ENCODE measurements at regions not wholly inside any gene's neighbourhood (a gene's known extent, or its start where the extent isn't known, plus 50 kb on each side); places are given as distances from the start of the nearest gene placed in this dataset.

GRCh38 chr3:166783206-166783605 is 596.9 kb downstream of the ZBBX start:
- no peak for DNase-seq (ENCODE audit: low spot score in 2 of 2)
- H3K27ac ChIP-seq, result no peak overlapping the region
- TF ChIP-seq CTCF (IDR thresholded peaks at IDR 0.05), result no peak
- no peaks in the 10 kb centered on the region for H3K36me3 ChIP-seq
- intact Hi-C loops (cut with DNase I), result no loop called here
- no peaks in the 10 kb centered on the region for H3K9me3 ChIP-seq
- H3K27me3 ChIP-seq, result no peaks in the 10 kb centered on the region
- H3K4me3 ChIP-seq, result no peak overlapping the region
- no peaks in the 10 kb centered on the region for H3K4me1 ChIP-seq

GRCh38 chr3:166764698-166765318 is 615.3 kb downstream of the ZBBX start:
- Histone ChIP-seq H3K9me3 (no peaks in the 10 kb centered on the region), H3K27me3 (no peaks in the 10 kb centered on the region), H3K4me3 (no peak overlapping the region), H3K27ac (no peak overlapping the region), H3K36me3 (no peaks in the 10 kb centered on the region), H3K4me1 (no peaks in the 10 kb centered on the region)
- DNase-seq (ENCODE audit: low spot score in 2 of 2), result no peak
- no peak for TF ChIP-seq CTCF (IDR thresholded peaks at IDR 0.05)
- intact Hi-C loops (cut with DNase I), result no loop called here

GRCh38 chr3:166759736-166760513 is 620.2 kb downstream of the ZBBX start:
- no peak for TF ChIP-seq CTCF (IDR thresholded peaks at IDR 0.05)
- Histone ChIP-seq H3K4me1 (no peaks in the 10 kb centered on the region), H3K27ac (no peak overlapping the region), H3K36me3 (no peaks in the 10 kb centered on the region), H3K9me3 (no peaks in the 10 kb centered on the region), H3K4me3 (no peak overlapping the region), H3K27me3 (no peaks in the 10 kb centered on the region)
- no peak for DNase-seq (ENCODE audit: low spot score in 2 of 2)
- intact Hi-C loops (cut with DNase I), result no loop called here

- DNase-seq (ENCODE audit: low spot score in 2 of 2), result no peak
- no peak for TF ChIP-seq CTCF (IDR thresholded peaks at IDR 0.05)
- no peaks in the 10 kb centered on the region for H3K36me3 ChIP-seq
- H3K27ac ChIP-seq, result no peak overlapping the region
- intact Hi-C loops (cut with DNase I), result no loop called here
- H3K4me3 ChIP-seq, result no peak overlapping the region
- no peaks in the 10 kb centered on the region for H3K9me3 ChIP-seq
- no peaks in the 10 kb centered on the region for H3K27me3 ChIP-seq
- H3K4me1 ChIP-seq, result no peaks in the 10 kb centered on the region
These were observed 627.9 kb downstream of the ZBBX start for GRCh38 chr3:166752214-166752613.

- no peaks in the 10 kb centered on the region for H3K9me3 ChIP-seq
These were observed 636.5 kb downstream of the ZBBX start for GRCh38 chr3:166743481-166744134.

More at GRCh38 chr3:166743481-166744134, 636.5 kb downstream of the ZBBX start:
- no peak overlapping the region for H3K27ac ChIP-seq
- DNase-seq (ENCODE audit: low spot score in 2 of 2), result no peak
- no peaks in the 10 kb centered on the region for H3K4me1 ChIP-seq
- intact Hi-C loops (cut with DNase I), result no loop called here
- H3K27me3 ChIP-seq, result no peaks in the 10 kb centered on the region
- H3K4me3 ChIP-seq, result no peak overlapping the region
- no peak for TF ChIP-seq CTCF (IDR thresholded peaks at IDR 0.05)
- no peaks in the 10 kb centered on the region for H3K36me3 ChIP-seq

Measured in ascending aorta (tissue), 2 donors.